Endothelial cell of umbilical vein (primary cell): ENCODE measurements at regions not wholly inside any gene's neighbourhood (a gene's known extent, or its start where the extent isn't known, plus 50 kb on each side); places are given as distances from the start of the nearest gene placed in this dataset.

Experiments
- EZH2 ChIP-seq: IDR thresholded peaks from 2 replicates; pipeline ENCODE4 v1.6.1; 2012; ENCODE audit warnings: borderline replicate concordance, low read depth, mild to moderate bottlenecking, moderate library complexity, low read length, inconsistent platforms; ENCODE audit not compliant: severe bottlenecking
- FOS ChIP-seq: IDR thresholded peaks from 2 replicates; pipeline ENCODE4 v1.6.1; 2011; ENCODE audit warnings: mild to moderate bottlenecking, low read length, moderate library complexity, borderline replicate concordance; ENCODE audit not compliant: insufficient read depth
- GATA2 ChIP-seq: IDR thresholded peaks from 2 replicates; pipeline ENCODE4 v1.7.0; 2011; ENCODE audit warnings: low read depth, mild to moderate bottlenecking, moderate library complexity, mixed read lengths, low read length; ENCODE audit not compliant: insufficient read length, insufficient read depth
- MYC ChIP-seq: IDR thresholded peaks from one replicate; pipeline ENCODE4 v1.6.1; 2011; ENCODE audit warnings: mild to moderate bottlenecking, low read depth, low read length
- POLR2A ChIP-seq: IDR thresholded peaks from 2 replicates; pipeline ENCODE4 v1.6.1; 2012; ENCODE audit warnings: low read depth, mild to moderate bottlenecking, control low read depth, low read length
- POLR2AphosphoS5 ChIP-seq: IDR thresholded peaks from 2 replicates; pipeline ENCODE4 v1.6.1; 2012; ENCODE audit warnings: low read depth, mild to moderate bottlenecking, control low read depth, low read length, moderate library complexity; ENCODE audit not compliant: insufficient read depth
- TF ChIP-seq, protein P1 (sequence below): IDR thresholded peaks from 2 replicates; pipeline ENCODE4 v1.6.1; 2011; ENCODE audit not compliant: insufficient read depth, insufficient read length
- TF ChIP-seq, protein P2 (sequence below), 2 donors: IDR thresholded peaks; 1 replicate in 1 of 2; 2 replicates in 1 of 2; pipeline ENCODE4 v1.5.1; 2011; ENCODE audit warnings: low read length in 2 of 2, mild to moderate bottlenecking in 2 of 2, moderate library complexity in 2 of 2, control low read depth in 1 of 2, inconsistent platforms in 1 of 2, low read depth in 1 of 2; ENCODE audit not compliant: insufficient read depth in 1 of 2; ENCODE audit errors: extremely low read depth in 1 of 2

DNA sequence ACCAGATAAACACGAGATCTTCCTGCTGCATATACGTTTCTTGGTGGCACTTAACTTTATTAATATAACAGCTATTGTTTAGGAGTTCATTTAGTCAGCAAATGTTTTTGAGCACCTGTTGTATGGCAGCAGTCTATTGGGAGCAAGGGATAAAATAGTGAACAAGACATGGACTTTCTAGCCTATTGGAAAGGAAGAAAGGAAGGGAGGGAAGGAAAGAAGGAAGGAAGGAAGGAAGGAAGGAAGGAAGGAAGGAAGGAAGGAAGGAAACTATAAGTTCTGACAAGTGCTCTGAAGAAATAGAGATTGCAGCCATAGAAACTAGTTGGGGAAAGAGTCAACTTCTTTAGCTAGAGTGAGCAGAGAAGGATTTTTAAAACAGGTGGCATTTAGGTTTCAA is 149.1 kb upstream of the STARD13 start:
- TF ChIP-seq, protein P1, sequence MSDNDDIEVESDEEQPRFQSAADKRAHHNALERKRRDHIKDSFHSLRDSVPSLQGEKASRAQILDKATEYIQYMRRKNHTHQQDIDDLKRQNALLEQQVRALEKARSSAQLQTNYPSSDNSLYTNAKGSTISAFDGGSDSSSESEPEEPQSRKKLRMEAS: no peak
- TF ChIP-seq, protein P2, sequence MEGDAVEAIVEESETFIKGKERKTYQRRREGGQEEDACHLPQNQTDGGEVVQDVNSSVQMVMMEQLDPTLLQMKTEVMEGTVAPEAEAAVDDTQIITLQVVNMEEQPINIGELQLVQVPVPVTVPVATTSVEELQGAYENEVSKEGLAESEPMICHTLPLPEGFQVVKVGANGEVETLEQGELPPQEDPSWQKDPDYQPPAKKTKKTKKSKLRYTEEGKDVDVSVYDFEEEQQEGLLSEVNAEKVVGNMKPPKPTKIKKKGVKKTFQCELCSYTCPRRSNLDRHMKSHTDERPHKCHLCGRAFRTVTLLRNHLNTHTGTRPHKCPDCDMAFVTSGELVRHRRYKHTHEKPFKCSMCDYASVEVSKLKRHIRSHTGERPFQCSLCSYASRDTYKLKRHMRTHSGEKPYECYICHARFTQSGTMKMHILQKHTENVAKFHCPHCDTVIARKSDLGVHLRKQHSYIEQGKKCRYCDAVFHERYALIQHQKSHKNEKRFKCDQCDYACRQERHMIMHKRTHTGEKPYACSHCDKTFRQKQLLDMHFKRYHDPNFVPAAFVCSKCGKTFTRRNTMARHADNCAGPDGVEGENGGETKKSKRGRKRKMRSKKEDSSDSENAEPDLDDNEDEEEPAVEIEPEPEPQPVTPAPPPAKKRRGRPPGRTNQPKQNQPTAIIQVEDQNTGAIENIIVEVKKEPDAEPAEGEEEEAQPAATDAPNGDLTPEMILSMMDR (IDR thresholded peaks at IDR 0.05; ENCODE audit: extremely low read depth in 1 of 2, insufficient read depth in 1 of 2, low read depth in 1 of 2, low read length in 2 of 2): no peak
- TF ChIP-seq EZH2 (no peak), POLR2A (no peak), MYC (no peak), POLR2AphosphoS5 (no peak), GATA2 (no peak), FOS (no peak)
